ENCODE measurements at regions not wholly inside any gene's neighbourhood (a gene's known extent, or its start where the extent isn't known, plus 50 kb on each side); places are given as distances from the start of the nearest gene placed in this dataset.

DNA sequence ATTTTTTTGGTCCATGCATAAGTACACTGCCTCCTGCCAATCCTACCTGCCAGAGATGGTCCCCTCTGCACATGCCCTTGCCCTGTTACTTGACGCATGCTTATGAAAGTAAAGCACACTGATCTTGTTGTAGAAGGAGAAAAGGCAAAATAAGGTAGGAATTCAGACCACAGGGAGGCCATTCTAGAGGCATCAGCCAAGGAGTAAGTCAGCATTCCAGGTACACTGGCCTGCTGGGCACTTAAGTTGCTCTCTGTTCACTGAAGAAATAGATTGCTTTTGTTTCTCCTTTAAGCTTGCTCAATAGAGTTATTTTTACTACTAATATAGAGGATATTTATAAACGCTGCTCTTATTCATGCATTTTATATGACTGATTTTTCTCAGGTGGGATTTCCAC is 604.4 kb downstream of the TDRD15 start (continued):
- TF ChIP-seq AHDC1 (CRISPR knock-in tag; IDR thresholded peaks at IDR 0.05; ENCODE audit: borderline replicate concordance), result no peak

DNA sequence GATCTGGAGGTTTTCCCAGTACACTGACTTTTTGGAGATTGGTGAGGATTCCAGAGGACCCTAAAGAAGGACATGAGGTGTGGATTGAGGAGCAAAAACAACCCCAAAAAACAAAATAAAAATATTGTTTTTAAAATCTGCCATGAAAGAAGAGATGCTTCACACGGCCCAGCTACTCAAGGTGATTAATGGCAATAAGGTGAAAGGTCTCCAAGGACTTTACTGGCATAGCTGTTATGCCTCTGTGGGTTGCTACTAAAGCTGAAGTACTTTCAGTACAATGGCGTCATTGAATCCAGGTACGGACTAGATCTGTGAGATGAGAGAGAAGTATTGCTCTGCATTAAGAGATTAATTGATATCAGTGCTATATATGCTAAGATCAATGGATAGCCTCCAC is 606.4 kb downstream of the TDRD15 start:
- Histone ChIP-seq H3K27me3 (ENCODE audit: control insufficient read depth in 1 of 2, insufficient read depth in 2 of 2, low read length in 2 of 2) (no peaks in the 10 kb centered on the region), H3K4me3 (replicated peaks in 1 of 3; ENCODE audit: insufficient read depth in 1 of 3, low read depth in 2 of 3, low read length in 3 of 3) (no peak overlapping the region), H3K9me3 (ENCODE audit: low read length) (no peaks in the 10 kb centered on the region), H2AFZ (ENCODE audit: low read length) (no peak overlapping the region), H3K36me3 (replicated peaks in 1 of 2; ENCODE audit: control insufficient read depth in 1 of 2, insufficient read depth in 2 of 2, low read length in 2 of 2) (no peaks in the 10 kb centered on the region), H4K20me1 (ENCODE audit: insufficient read depth, low read length) (no peaks in the 10 kb centered on the region), H3K79me2 (ENCODE audit: insufficient read depth, low read length) (no peaks in the 10 kb centered on the region), H3K27ac (ENCODE audit: extremely low read length, insufficient read depth, low read length) (no peak overlapping the region), H3K9ac (ENCODE audit: insufficient read depth, low read depth, low read length) (no peak overlapping the region), H3K4me2 (ENCODE audit: low read depth, low read length) (no peak overlapping the region), H3K4me1 (ENCODE audit: insufficient read depth, low read length) (no peaks in the 10 kb centered on the region)
- BruUV-seq (replicated peaks), result no TSS peak
- in situ Hi-C loops (cut with HindIII; ENCODE audit: extremely low pct_ligation_motif_present, low pct_unique_long_range_greater_than_20kb) (no loop called here), intact Hi-C loops (cut with micrococcal nuclease; ENCODE audit: unreplicated experiment) (no loop called here)
- no peak for DNase-seq (ENCODE audit: low spot score)
- ChIA-PET CTCF (ENCODE audit: low intra/inter-chr PET ratio, low total read pairs) (no interaction called here), POLR2A (no interaction called here)
- ATAC-seq, result no peak
- TF ChIP-seq, protein P1, sequence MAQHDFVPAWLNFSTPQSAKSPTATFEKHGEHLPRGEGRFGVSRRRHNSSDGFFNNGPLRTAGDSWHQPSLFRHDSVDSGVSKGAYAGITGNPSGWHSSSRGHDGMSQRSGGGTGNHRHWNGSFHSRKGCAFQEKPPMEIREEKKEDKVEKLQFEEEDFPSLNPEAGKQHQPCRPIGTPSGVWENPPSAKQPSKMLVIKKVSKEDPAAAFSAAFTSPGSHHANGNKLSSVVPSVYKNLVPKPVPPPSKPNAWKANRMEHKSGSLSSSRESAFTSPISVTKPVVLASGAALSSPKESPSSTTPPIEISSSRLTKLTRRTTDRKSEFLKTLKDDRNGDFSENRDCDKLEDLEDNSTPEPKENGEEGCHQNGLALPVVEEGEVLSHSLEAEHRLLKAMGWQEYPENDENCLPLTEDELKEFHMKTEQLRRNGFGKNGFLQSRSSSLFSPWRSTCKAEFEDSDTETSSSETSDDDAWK (CRISPR knock-in tag; IDR thresholded peaks at IDR 0.05), result no peak
- TF ChIP-seq ZNF709 (CRISPR knock-in tag; IDR thresholded peaks at IDR 0.05), result no peak
- TF ChIP-seq, protein P2, sequence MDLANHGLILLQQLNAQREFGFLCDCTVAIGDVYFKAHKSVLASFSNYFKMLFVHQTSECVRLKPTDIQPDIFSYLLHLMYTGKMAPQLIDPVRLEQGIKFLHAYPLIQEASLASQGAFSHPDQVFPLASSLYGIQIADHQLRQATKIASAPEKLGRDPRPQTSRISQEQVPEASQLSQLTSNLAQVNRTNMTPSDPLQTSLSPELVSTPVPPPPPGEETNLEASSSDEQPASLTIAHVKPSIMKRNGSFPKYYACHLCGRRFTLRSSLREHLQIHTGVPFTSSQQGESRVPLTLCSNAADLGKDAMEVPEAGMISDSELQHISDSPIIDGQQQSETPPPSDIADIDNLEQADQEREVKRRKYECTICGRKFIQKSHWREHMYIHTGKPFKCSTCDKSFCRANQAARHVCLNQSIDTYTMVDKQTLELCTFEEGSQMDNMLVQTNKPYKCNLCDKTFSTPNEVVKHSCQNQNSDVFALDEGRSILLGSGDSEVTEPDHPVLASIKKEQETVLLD (CRISPR knock-in tag; IDR thresholded peaks at IDR 0.05; ENCODE audit: low read depth), result no peak
- TF ChIP-seq SMARCC2 (IDR thresholded peaks at IDR 0.05), result no peak
- no peak for TF ChIP-seq RFX3 (CRISPR knock-in tag; IDR thresholded peaks at IDR 0.05)
- no peak for FAIRE-seq
- 8% methylated on average over 3 of the region's 3 CpGs for WGBS (ENCODE audit: low lambda C conversion rate)

Data from HepG2 (cell line).